ENCODE measurements at regions not wholly inside any gene's neighbourhood (a gene's known extent, or its start where the extent isn't known, plus 50 kb on each side); places are given as distances from the start of the nearest gene placed in this dataset.

DNA sequence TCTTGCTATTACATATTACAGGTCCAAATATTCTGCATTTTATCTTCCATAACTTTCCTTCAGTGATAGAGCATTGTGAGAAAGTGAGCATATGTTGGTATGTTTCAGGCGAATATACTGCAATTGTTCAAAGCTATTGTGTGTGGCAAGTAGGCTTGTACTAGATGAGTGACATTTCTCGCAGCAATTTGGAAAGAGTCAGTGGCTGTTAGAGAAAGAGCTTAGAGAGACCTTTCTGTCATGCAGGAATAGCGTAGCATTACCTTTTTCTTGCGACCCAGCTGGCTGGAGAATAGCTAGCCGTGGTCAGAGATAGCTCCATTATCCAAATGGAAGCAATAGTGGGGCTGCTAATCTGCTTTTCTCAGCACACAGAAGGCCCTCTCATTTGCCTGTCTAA, 678.5 kb upstream of the FOXG1 start:
- H3K9ac ChIP-seq (ENCODE audit: low read depth, low read length) = no peak overlapping the region
- no peak overlapping the region for H3K4me2 ChIP-seq (ENCODE audit: insufficient read depth, low read length)
- H3K4me1 ChIP-seq (ENCODE audit: insufficient read depth, low read length) = no peaks in the 10 kb centered on the region
- H3K9me3 ChIP-seq (ENCODE audit: insufficient read depth, low read length, severe bottlenecking) = no peaks in the 10 kb centered on the region
- H3K27me3 ChIP-seq (ENCODE audit: insufficient read depth, low read length, poor library complexity) = no peaks in the 10 kb centered on the region
- no peak overlapping the region for H2AFZ ChIP-seq (ENCODE audit: low read depth, low read length)
- no peaks in the 10 kb centered on the region for H3K36me3 ChIP-seq (ENCODE audit: insufficient read depth, low read length)
- H3K4me3 ChIP-seq (ENCODE audit: low read depth in 1 of 2, low read length in 2 of 2) = no peak overlapping the region
- H3K79me2 ChIP-seq (ENCODE audit: insufficient read depth, low read length) = no peaks in the 10 kb centered on the region
- ATAC-seq (ENCODE audit: insufficient read depth, low read depth) (no peak), DNase-seq (no peak)
- H3K27ac ChIP-seq (ENCODE audit: low read length) = no peak overlapping the region
- no peaks in the 10 kb centered on the region for H4K20me1 ChIP-seq (ENCODE audit: insufficient read depth, low read length)
- TF ChIP-seq, protein P1, sequence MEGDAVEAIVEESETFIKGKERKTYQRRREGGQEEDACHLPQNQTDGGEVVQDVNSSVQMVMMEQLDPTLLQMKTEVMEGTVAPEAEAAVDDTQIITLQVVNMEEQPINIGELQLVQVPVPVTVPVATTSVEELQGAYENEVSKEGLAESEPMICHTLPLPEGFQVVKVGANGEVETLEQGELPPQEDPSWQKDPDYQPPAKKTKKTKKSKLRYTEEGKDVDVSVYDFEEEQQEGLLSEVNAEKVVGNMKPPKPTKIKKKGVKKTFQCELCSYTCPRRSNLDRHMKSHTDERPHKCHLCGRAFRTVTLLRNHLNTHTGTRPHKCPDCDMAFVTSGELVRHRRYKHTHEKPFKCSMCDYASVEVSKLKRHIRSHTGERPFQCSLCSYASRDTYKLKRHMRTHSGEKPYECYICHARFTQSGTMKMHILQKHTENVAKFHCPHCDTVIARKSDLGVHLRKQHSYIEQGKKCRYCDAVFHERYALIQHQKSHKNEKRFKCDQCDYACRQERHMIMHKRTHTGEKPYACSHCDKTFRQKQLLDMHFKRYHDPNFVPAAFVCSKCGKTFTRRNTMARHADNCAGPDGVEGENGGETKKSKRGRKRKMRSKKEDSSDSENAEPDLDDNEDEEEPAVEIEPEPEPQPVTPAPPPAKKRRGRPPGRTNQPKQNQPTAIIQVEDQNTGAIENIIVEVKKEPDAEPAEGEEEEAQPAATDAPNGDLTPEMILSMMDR (IDR thresholded peaks at IDR 0.05; ENCODE audit: borderline replicate concordance, extremely low read depth, low read length, poor library complexity, severe bottlenecking) = no peak
- TF ChIP-seq EZH2 (IDR thresholded peaks at IDR 0.05; ENCODE audit: borderline replicate concordance, low read depth, low read length, severe bottlenecking) = no peak

DNA sequence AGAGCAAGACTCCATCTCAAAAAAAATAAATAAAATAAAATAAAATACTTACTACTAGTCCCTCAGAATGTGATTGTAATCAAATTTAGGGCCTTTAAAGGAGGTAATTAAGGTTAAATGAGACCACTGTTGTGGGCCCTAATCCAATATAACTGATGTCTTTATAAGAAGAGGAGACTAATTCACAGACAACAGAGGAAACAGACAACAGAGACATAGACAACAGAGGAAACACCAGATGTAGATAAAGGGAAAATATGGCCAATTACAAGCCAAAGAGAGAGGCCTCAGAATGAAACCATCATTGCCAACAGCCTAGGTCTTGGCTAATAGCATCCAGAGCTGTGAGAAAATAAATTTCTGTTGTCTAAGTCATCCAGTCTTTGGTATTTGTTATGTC, 669.0 kb upstream of the FOXG1 start:
- Histone ChIP-seq H3K27ac (ENCODE audit: low read length) (no peak overlapping the region), H4K20me1 (ENCODE audit: insufficient read depth, low read length) (no peaks in the 10 kb centered on the region), H3K27me3 (ENCODE audit: insufficient read depth, low read length, poor library complexity) (no peaks in the 10 kb centered on the region), H3K9me3 (ENCODE audit: insufficient read depth, low read length, severe bottlenecking) (no peaks in the 10 kb centered on the region), H3K4me2 (ENCODE audit: insufficient read depth, low read length) (no peak overlapping the region), H3K4me1 (ENCODE audit: insufficient read depth, low read length) (no peaks in the 10 kb centered on the region), H3K79me2 (ENCODE audit: insufficient read depth, low read length) (no peaks in the 10 kb centered on the region), H2AFZ (ENCODE audit: low read depth, low read length) (no peak overlapping the region), H3K36me3 (ENCODE audit: insufficient read depth, low read length) (no peaks in the 10 kb centered on the region), H3K4me3 (ENCODE audit: low read depth in 1 of 2, low read length in 2 of 2) (no peak overlapping the region), H3K9ac (ENCODE audit: low read depth, low read length) (no peak overlapping the region)
- TF ChIP-seq EZH2 (IDR thresholded peaks at IDR 0.05; ENCODE audit: borderline replicate concordance, low read depth, low read length, severe bottlenecking) = no peak
- TF ChIP-seq, protein P1 (IDR thresholded peaks at IDR 0.05; ENCODE audit: borderline replicate concordance, extremely low read depth, low read length, poor library complexity, severe bottlenecking) = no peak
- ATAC-seq (ENCODE audit: insufficient read depth, low read depth) = no peak
- no peak for DNase-seq

DNA sequence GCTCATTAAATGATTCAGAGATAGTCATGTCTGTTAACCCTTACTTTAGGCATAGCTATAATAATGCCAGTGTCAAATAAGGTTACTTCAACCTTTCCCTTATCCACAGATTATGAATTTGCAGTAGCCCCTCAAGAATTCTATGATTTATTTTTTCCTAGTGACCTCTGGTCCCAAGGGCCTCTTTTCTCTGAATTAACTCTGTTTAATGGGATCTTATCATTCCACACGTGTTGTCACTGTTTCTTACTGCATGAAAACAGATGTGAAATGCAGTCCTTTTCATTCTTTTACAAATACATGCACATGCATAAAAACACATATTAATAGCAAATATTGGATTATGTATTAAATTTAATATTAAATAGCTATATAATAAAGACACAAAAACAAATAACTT, 667.7 kb upstream of the FOXG1 start:
- Histone ChIP-seq H3K36me3 (ENCODE audit: insufficient read depth, low read length) (no peaks in the 10 kb centered on the region), H3K4me1 (ENCODE audit: insufficient read depth, low read length) (no peaks in the 10 kb centered on the region), H4K20me1 (ENCODE audit: insufficient read depth, low read length) (no peaks in the 10 kb centered on the region), H3K79me2 (ENCODE audit: insufficient read depth, low read length) (no peaks in the 10 kb centered on the region), H3K27me3 (ENCODE audit: insufficient read depth, low read length, poor library complexity) (no peaks in the 10 kb centered on the region), H3K4me3 (ENCODE audit: low read depth in 1 of 2, low read length in 2 of 2) (no peak overlapping the region), H3K9ac (ENCODE audit: low read depth, low read length) (no peak overlapping the region), H3K27ac (ENCODE audit: low read length) (no peak overlapping the region), H2AFZ (ENCODE audit: low read depth, low read length) (no peak overlapping the region), H3K9me3 (ENCODE audit: insufficient read depth, low read length, severe bottlenecking) (no peaks in the 10 kb centered on the region), H3K4me2 (ENCODE audit: insufficient read depth, low read length) (no peak overlapping the region)
- ATAC-seq (ENCODE audit: insufficient read depth, low read depth) (no peak), DNase-seq (no peak)
- no peak for TF ChIP-seq EZH2 (IDR thresholded peaks at IDR 0.05; ENCODE audit: borderline replicate concordance, low read depth, low read length, severe bottlenecking)
- TF ChIP-seq, protein P1 (IDR thresholded peaks at IDR 0.05; ENCODE audit: borderline replicate concordance, extremely low read depth, low read length, poor library complexity, severe bottlenecking) = no peak

DNA sequence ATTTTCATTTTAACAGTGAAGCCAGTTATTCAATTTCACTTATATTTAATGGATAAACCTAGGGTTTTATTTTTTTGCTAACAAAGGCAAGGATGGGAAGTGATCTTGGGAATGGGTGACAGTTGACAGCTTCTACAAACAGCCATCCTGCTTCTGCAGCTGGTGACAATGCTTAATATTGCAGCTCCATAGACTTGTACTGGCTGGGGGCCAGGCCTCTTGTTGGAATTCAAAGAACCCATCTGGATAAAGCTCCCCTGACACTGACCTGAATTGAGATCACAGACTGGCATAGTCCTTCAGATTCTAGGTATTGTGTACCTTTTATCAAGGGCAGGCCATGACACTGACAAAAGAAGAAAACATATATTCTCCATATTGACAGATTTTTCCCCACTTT, 664.6 kb upstream of the FOXG1 start:
- H3K9me3 ChIP-seq (ENCODE audit: insufficient read depth, low read length, severe bottlenecking) = no peaks in the 10 kb centered on the region
- no peak overlapping the region for H3K9ac ChIP-seq (ENCODE audit: low read depth, low read length)
- H2AFZ ChIP-seq (ENCODE audit: low read depth, low read length) = no peak overlapping the region
- H3K27ac ChIP-seq (ENCODE audit: low read length) = no peak overlapping the region
- no peaks in the 10 kb centered on the region for H3K36me3 ChIP-seq (ENCODE audit: insufficient read depth, low read length)
- H4K20me1 ChIP-seq (ENCODE audit: insufficient read depth, low read length) = no peaks in the 10 kb centered on the region
- no peak for ATAC-seq (ENCODE audit: insufficient read depth, low read depth)
- no peak for DNase-seq
- no peaks in the 10 kb centered on the region for H3K27me3 ChIP-seq (ENCODE audit: insufficient read depth, low read length, poor library complexity)
- TF ChIP-seq, protein P1 (IDR thresholded peaks at IDR 0.05; ENCODE audit: borderline replicate concordance, extremely low read depth, low read length, poor library complexity, severe bottlenecking) = no peak
- TF ChIP-seq EZH2 (IDR thresholded peaks at IDR 0.05; ENCODE audit: borderline replicate concordance, low read depth, low read length, severe bottlenecking) = no peak
- H3K4me3 ChIP-seq (ENCODE audit: low read depth in 1 of 2, low read length in 2 of 2) = no peak overlapping the region
- H3K4me1 ChIP-seq (ENCODE audit: insufficient read depth, low read length) = no peaks in the 10 kb centered on the region
- H3K79me2 ChIP-seq (ENCODE audit: insufficient read depth, low read length) = no peaks in the 10 kb centered on the region
- H3K4me2 ChIP-seq (ENCODE audit: insufficient read depth, low read length) = no peak overlapping the region
